C4-2B (cell line): ENCODE measurements at regions not wholly inside any gene's neighbourhood (a gene's known extent, or its start where the extent isn't known, plus 50 kb on each side); places are given as distances from the start of the nearest gene placed in this dataset.

Source experiments
- H3K27ac ChIP-seq: fragments of 450-650 bp; 2 replicates; pipeline ENCODE4 v1.5.1; 2017
- CTCF ChIP-seq: fragments of 450-650 bp; conservative IDR thresholded peaks from 2 replicates; pipeline ENCODE4 v1.5.1; 2017; ENCODE audit warnings: mild to moderate bottlenecking
- ZFX ChIP-seq: fragments of 450-650 bp; IDR thresholded peaks from 2 replicates; pipeline ENCODE4 v1.6.1; 2017

DNA sequence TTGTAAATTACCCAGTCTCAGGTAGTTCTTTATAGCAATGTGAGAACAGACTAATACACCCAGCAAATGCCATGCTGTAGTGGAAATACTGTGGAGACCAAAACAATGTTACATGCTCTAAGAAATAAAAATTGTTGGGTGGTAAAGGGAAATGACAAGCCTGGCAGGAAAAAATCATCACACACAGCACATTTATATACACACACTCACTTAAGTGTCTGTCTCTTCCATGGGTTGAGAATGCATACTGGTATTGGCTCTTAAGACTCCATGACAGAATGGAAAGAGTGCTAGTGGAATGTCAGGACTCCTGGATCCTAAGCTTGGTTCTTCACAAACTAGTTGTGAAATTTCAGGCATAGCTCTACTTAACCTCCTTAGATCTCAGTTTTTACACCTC is 343.0 kb downstream of the CD83 start:
- no peak overlapping the region for H3K27ac ChIP-seq
- TF ChIP-seq ZFX (no peak), CTCF (no peak)

GRCh38 chr6:14462135-14462534 is 344.6 kb downstream of the CD83 start:
- no peak overlapping the region for H3K27ac ChIP-seq
- TF ChIP-seq ZFX (no peak), CTCF (no peak)

DNA sequence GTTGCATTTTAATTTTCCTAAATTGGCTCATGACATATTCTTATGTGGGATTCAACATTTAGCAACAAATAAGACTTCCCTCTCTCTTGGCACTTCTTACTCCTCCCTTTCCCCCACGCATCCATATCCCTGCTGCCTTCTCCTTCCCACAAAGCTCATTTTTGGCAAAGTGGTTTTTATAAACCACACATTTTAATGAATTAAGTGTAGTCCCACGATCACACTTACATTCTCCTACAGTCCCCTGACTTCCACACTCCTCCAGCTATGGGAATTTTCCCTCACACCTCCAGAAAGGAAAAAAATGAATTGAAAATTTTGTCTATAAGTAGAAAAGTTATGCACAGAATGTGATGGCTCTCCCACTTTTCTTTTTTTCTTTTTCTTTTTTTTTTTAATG is 345.0 kb downstream of the CD83 start:
- TF ChIP-seq ZFX = no peak
- H3K27ac ChIP-seq = no peak overlapping the region

DNA sequence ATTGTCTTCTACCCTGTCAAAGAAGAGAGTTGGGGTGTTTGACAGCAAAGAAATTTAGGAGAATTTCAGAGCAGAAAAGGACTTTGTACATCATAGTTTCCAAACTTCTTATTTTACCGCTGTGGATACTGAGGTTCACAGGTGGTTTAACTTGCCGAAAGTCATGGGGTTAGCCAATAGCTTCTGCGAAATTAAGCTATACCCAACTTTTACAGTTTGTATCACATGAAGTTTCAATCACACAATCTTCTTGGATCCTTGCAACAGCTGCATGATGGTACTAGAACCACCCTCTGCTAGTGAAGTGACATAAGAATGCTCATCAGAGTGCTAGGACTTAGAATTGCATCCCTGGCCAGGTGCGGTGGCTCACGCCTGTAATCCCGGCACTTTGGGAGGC is 345.5 kb downstream of the CD83 start:
- TF ChIP-seq ZFX (no peak), CTCF (no peak)
- no peak overlapping the region for H3K27ac ChIP-seq

DNA sequence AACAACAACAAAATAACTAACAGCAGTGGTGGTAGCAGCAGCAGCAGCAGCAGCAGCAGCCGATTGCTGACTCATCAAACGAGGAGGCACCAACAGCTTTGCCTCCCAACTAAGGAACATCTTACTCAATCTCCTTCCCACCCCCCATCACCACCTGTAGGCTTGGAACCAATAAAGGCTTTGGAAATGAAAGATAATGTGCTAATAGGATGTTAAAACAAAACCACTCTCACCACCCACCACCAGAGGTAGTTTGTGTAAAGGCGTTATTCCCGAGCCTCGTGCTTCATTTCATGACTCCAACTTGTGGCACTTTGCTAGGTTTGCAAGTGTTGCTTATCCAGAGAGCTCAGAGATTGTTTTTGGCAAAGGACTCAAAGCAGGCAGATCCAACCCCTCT is 346.5 kb downstream of the CD83 start:
- H3K27ac ChIP-seq = no peak overlapping the region
- no peak for TF ChIP-seq ZFX
- TF ChIP-seq CTCF = peak; percentile 13; the same call in 1 of the 2 replicates

DNA sequence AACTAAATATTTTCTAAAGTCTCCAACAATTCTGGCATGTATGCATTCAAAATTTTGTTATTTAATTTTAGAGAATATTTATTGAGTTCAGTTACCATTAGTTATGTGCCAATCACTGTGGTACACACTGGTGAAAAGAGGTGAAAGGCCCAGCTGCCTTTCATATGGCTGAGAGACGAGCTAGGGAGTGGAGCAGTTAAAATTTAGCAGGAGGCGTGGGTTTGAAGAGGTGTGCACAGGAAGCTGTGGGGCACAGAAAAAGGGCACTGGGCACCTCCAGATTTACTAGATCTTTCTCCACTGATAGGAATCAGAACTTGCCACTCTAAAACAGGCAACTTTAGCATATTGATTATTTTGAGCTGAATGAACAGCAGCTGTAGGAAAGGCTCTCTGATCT is 347.1 kb downstream of the CD83 start:
- no peak overlapping the region for H3K27ac ChIP-seq
- TF ChIP-seq CTCF (no peak), ZFX (no peak)

DNA sequence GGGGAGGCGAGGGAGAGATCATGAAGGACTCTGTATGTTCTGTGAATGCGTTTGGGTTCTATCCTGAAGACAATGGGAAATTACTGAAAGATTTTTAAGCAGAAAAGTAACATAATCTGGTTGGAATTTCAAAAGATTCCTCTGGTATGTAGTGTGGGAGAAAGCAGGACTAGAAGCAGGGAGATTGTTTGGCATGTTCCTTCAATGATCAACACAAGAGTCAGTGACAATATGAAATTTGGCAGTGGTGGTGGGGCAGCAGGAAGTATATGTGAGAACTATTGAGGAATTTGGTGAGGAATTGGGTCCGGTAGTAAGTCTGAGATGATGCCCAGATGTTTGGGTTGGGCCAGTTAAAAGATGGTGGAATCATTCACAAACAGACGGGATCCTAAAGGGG is 348.7 kb downstream of the CD83 start:
- TF ChIP-seq CTCF (no peak), ZFX (no peak)
- H3K27ac ChIP-seq = no peak overlapping the region

GRCh38 chr6:14467591-14467990 is 350.0 kb downstream of the CD83 start:
- TF ChIP-seq CTCF = no peak
- no peak for TF ChIP-seq ZFX
- H3K27ac ChIP-seq = no peak overlapping the region
